ENCODE measurements at regions not wholly inside any gene's neighbourhood (a gene's known extent, or its start where the extent isn't known, plus 50 kb on each side); places are given as distances from the start of the nearest gene placed in this dataset.

DNA sequence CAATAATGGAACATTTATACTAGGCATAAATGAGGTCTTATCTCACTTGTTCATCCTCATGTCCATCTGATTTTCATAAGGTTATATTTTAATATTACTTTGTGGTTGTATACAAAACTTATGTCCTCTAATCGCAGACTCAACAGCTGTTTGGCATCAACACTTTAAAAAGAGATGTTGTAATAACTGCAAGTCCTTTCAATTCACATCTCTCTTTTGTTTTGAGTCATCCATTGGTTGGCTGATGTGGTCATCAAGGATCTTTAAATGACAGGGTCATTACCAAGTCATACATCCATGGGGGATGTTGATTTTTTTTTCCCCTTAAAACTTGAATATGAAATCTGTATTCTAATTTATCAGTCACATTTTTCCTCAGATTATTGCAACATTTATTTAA is 299.4 kb upstream of the NRSN1 start:
- TF ChIP-seq, protein P1, sequence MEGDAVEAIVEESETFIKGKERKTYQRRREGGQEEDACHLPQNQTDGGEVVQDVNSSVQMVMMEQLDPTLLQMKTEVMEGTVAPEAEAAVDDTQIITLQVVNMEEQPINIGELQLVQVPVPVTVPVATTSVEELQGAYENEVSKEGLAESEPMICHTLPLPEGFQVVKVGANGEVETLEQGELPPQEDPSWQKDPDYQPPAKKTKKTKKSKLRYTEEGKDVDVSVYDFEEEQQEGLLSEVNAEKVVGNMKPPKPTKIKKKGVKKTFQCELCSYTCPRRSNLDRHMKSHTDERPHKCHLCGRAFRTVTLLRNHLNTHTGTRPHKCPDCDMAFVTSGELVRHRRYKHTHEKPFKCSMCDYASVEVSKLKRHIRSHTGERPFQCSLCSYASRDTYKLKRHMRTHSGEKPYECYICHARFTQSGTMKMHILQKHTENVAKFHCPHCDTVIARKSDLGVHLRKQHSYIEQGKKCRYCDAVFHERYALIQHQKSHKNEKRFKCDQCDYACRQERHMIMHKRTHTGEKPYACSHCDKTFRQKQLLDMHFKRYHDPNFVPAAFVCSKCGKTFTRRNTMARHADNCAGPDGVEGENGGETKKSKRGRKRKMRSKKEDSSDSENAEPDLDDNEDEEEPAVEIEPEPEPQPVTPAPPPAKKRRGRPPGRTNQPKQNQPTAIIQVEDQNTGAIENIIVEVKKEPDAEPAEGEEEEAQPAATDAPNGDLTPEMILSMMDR (IDR thresholded peaks at IDR 0.05 in 2 of 3, conservative IDR thresholded peaks at IDR 0.05 in 1 of 3; ENCODE audit: borderline replicate concordance in 1 of 3, insufficient read depth in 1 of 3, low read depth in 2 of 3, low read length in 2 of 3): no peak
- TF ChIP-seq TCF7L2 (IDR thresholded peaks at IDR 0.05; ENCODE audit: borderline replicate concordance, extremely low read depth, insufficient read depth, insufficient read length): no peak
